ENCODE measurements at regions not wholly inside any gene's neighbourhood (a gene's known extent, or its start where the extent isn't known, plus 50 kb on each side); places are given as distances from the start of the nearest gene placed in this dataset.

- Histone ChIP-seq H3K9ac (ENCODE audit: low read length) (no peak overlapping the region), H3K27ac (ENCODE audit: low read length) (no peak overlapping the region)
- no peak for ATAC-seq
These were observed 367.9 kb downstream of the LIG4 start for GRCh38 chr13:107847406-107847805.

GRCh38 chr13:107846642-107847041 is 368.7 kb downstream of the LIG4 start:
- H3K9ac ChIP-seq (ENCODE audit: low read length) = no peak overlapping the region
- no peaks in the 10 kb centered on the region; the same call in 1 of the 2 replicates for H3K79me2 ChIP-seq (ENCODE audit: low read length)
- ATAC-seq = no peak
- no peak overlapping the region for H3K4me3 ChIP-seq (ENCODE audit: low read length)
- intact Hi-C loops (cut with micrococcal nuclease) = no loop called here
- no peaks in the 10 kb centered on the region for H3K27me3 ChIP-seq (ENCODE audit: low read length)
- H3K9me3 ChIP-seq (ENCODE audit: low read length) = no peaks in the 10 kb centered on the region
- H2AFZ ChIP-seq (ENCODE audit: low read length) = no peak overlapping the region
- no peak overlapping the region for H3K4me2 ChIP-seq (ENCODE audit: low read length)
- no TSS peak for BruUV-seq (replicated peaks)
- no peaks in the 10 kb centered on the region for H3F3A ChIP-seq (ENCODE audit: low read length, unreplicated experiment)
- H3K36me3 ChIP-seq (ENCODE audit: low read depth, low read length) = no peaks in the 10 kb centered on the region
- no peak for DNase-seq
- TF ChIP-seq EZH2 (IDR thresholded peaks at IDR 0.05; ENCODE audit: low read length, unreplicated experiment) = no peak
- no peak for TF ChIP-seq EZH2phosphoT487 (IDR thresholded peaks at IDR 0.05; ENCODE audit: borderline replicate concordance, low read length)
- no peak for TF ChIP-seq CTCF (conservative IDR thresholded peaks at IDR 0.05; ENCODE audit: low read depth, low read length)
- H3K27ac ChIP-seq (ENCODE audit: low read length) = no peak overlapping the region
- no peaks in the 10 kb centered on the region for H4K20me1 ChIP-seq (ENCODE audit: low read length)
- POLR2A ChIA-PET (ENCODE audit: unreplicated experiment) = no interaction called here
- H3K9me2 ChIP-seq (replicated peaks; ENCODE audit: low read length) = no peaks in the 10 kb centered on the region
- peaks cover 15% of the 10 kb centered on the region for H3K4me1 ChIP-seq (ENCODE audit: insufficient read depth, low read length)
- CTCF ChIA-PET = no interaction called here

More at GRCh38 chr13:107847406-107847805, 367.9 kb downstream of the LIG4 start:
- Histone ChIP-seq H3K36me3 (ENCODE audit: low read depth, low read length) (no peaks in the 10 kb centered on the region), H2AFZ (ENCODE audit: low read length) (no peak overlapping the region), H3K4me1 (ENCODE audit: insufficient read depth, low read length) (peaks cover 13% of the 10 kb centered on the region), H3K9me2 (replicated peaks; ENCODE audit: low read length) (no peaks in the 10 kb centered on the region), H3K4me3 (ENCODE audit: low read length) (no peak overlapping the region), H3K27me3 (ENCODE audit: low read length) (no peaks in the 10 kb centered on the region), H3K79me2 (ENCODE audit: low read length) (no peaks in the 10 kb centered on the region; the same call in 1 of the 2 replicates), H4K20me1 (ENCODE audit: low read length) (no peaks in the 10 kb centered on the region), H3K9me3 (ENCODE audit: low read length) (no peaks in the 10 kb centered on the region), H3F3A (ENCODE audit: low read length, unreplicated experiment) (no peaks in the 10 kb centered on the region), H3K4me2 (ENCODE audit: low read length) (no peak overlapping the region)
- TF ChIP-seq EZH2phosphoT487 (IDR thresholded peaks at IDR 0.05; ENCODE audit: borderline replicate concordance, low read length) (no peak), EZH2 (IDR thresholded peaks at IDR 0.05; ENCODE audit: low read length, unreplicated experiment) (no peak), CTCF (conservative IDR thresholded peaks at IDR 0.05; ENCODE audit: low read depth, low read length) (no peak)
- CTCF ChIA-PET = no interaction called here
- POLR2A ChIA-PET (ENCODE audit: unreplicated experiment) = no interaction called here
- no peak for DNase-seq
- intact Hi-C loops (cut with micrococcal nuclease) = no loop called here
- no TSS peak for BruUV-seq (replicated peaks)

- DNase-seq (no peak), ATAC-seq (no peak)
- no peaks in the 10 kb centered on the region for H4K20me1 ChIP-seq (ENCODE audit: low read length)
- H3F3A ChIP-seq (ENCODE audit: low read length, unreplicated experiment) = no peaks in the 10 kb centered on the region
- H3K4me2 ChIP-seq (ENCODE audit: low read length) = no peak overlapping the region
- H3K9ac ChIP-seq (ENCODE audit: low read length) = no peak overlapping the region
- H2AFZ ChIP-seq (ENCODE audit: low read length) = no peak overlapping the region
- no peaks in the 10 kb centered on the region for H3K36me3 ChIP-seq (ENCODE audit: low read depth, low read length)
- no TSS peak for BruUV-seq (replicated peaks)
- H3K79me2 ChIP-seq (ENCODE audit: low read length) = no peaks in the 10 kb centered on the region
- no peaks in the 10 kb centered on the region for H3K27me3 ChIP-seq (ENCODE audit: low read length)
- ChIA-PET CTCF (no interaction called here), POLR2A (ENCODE audit: unreplicated experiment) (no interaction called here)
- intact Hi-C loops (cut with micrococcal nuclease) = no loop called here
- H3K4me1 ChIP-seq (ENCODE audit: insufficient read depth, low read length) = peaks cover 15% of the 10 kb centered on the region
- H3K27ac ChIP-seq (ENCODE audit: low read length) = no peak overlapping the region
- H3K4me3 ChIP-seq (ENCODE audit: low read length) = no peak overlapping the region
- TF ChIP-seq EZH2 (IDR thresholded peaks at IDR 0.05; ENCODE audit: low read length, unreplicated experiment) (no peak), EZH2phosphoT487 (IDR thresholded peaks at IDR 0.05; ENCODE audit: borderline replicate concordance, low read length) (no peak), CTCF (conservative IDR thresholded peaks at IDR 0.05; ENCODE audit: low read depth, low read length) (no peak)
- H3K9me3 ChIP-seq (ENCODE audit: low read length) = no peaks in the 10 kb centered on the region
- no peaks in the 10 kb centered on the region for H3K9me2 ChIP-seq (replicated peaks; ENCODE audit: low read length)
These were observed 369.4 kb downstream of the LIG4 start for GRCh38 chr13:107845911-107846310.

All from PC-3 (cell line).